Kidney epithelial cell (primary cell): ENCODE measurements at regions not wholly inside any gene's neighbourhood (a gene's known extent, or its start where the extent isn't known, plus 50 kb on each side); places are given as distances from the start of the nearest gene placed in this dataset.

Experiments
- DNase-seq: peaks from one replicate; pipeline ENCODE4 v3.0.0-alpha.2; 2010; ENCODE audit warnings: low read depth
- H3K27me3 ChIP-seq: 2 replicates; pipeline ENCODE4 v1.6.0; 2011; ENCODE audit warnings: low read length; ENCODE audit not compliant: control insufficient read depth, insufficient read depth
- H3K36me3 ChIP-seq: 2 replicates; pipeline ENCODE4 v1.5.1; 2011; ENCODE audit warnings: low read length; ENCODE audit not compliant: control insufficient read depth, insufficient read depth
- H3K4me3 ChIP-seq: 2 replicates; pipeline ENCODE4 v1.5.1; 2011; ENCODE audit warnings: low read depth, mild to moderate bottlenecking, control low read depth, low read length
- CTCF ChIP-seq: IDR thresholded peaks from 2 replicates; pipeline ENCODE4 v1.5.1; 2011; ENCODE audit warnings: mild to moderate bottlenecking, moderate library complexity, low read length, control low read depth, inconsistent platforms; ENCODE audit not compliant: insufficient read depth, poor library complexity, severe bottlenecking

- no peaks in the 10 kb centered on the region for H3K27me3 ChIP-seq
- DNase-seq: no peak
- H3K36me3 ChIP-seq: no peaks in the 10 kb centered on the region
- no peak overlapping the region for H3K4me3 ChIP-seq
- no peak for TF ChIP-seq CTCF
These were observed 75.1 kb upstream of the CA10 start for GRCh38 chr17:52233632-52234031.

GRCh38 chr17:52233176-52233575 lies 74.7 kb upstream of the CA10 start:
- Histone ChIP-seq H3K4me3 (no peak overlapping the region), H3K36me3 (no peaks in the 10 kb centered on the region), H3K27me3 (no peaks in the 10 kb centered on the region)
- no peak for DNase-seq
- no peak for TF ChIP-seq CTCF

GRCh38 chr17:52228823-52229222 lies 70.3 kb upstream of the CA10 start:
- Histone ChIP-seq H3K27me3 (no peaks in the 10 kb centered on the region), H3K36me3 (no peaks in the 10 kb centered on the region), H3K4me3 (no peak overlapping the region)
- no peak for DNase-seq
- TF ChIP-seq CTCF: no peak

GRCh38 chr17:52227926-52228325 lies 69.4 kb upstream of the CA10 start:
- Histone ChIP-seq H3K27me3 (no peaks in the 10 kb centered on the region), H3K4me3 (no peak overlapping the region), H3K36me3 (no peaks in the 10 kb centered on the region)
- no peak for DNase-seq
- TF ChIP-seq CTCF: no peak

- Histone ChIP-seq H3K4me3 (no peak overlapping the region), H3K27me3 (no peaks in the 10 kb centered on the region), H3K36me3 (no peaks in the 10 kb centered on the region)
- no peak for DNase-seq
- TF ChIP-seq CTCF: no peak
These were observed 54.9 kb upstream of the CA10 start for GRCh38 chr17:52213451-52213850.

GRCh38 chr17:52212851-52213250 lies 54.3 kb upstream of the CA10 start:
- DNase-seq: no peak
- Histone ChIP-seq H3K27me3 (no peaks in the 10 kb centered on the region), H3K4me3 (no peak overlapping the region), H3K36me3 (no peaks in the 10 kb centered on the region)
- no peak for TF ChIP-seq CTCF
